ENCODE measurements at regions not wholly inside any gene's neighbourhood (a gene's known extent, or its start where the extent isn't known, plus 50 kb on each side); places are given as distances from the start of the nearest gene placed in this dataset.

DNA sequence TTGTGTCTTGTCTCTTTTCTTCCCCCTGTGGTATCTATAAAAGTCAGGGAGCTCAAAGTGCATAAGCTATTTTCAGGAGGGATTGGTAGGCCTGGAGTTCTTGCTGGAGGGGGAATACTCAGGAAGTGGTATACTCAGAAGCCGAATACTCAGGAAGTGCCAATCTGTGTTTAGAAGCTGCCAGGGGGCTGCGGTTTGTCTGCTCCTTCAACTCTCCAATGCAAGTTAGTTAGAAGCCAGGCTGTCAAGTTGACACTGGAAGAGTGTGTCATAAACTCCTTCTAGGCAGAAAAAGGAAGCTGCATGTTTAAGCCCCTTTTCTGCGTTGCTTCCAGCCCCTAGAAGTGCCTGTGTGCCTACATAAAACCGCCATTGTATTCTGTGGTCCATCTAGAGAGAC lies 366.5 kb downstream of the TAF11L14 start:
- ChIA-PET CTCF (ENCODE audit: partially characterized antibody) (interaction anchor here (0.6 to 1.2 kb wide), 3 partner anchors 11 to 115 kb away, joined by 3 read pairs; no protein-coding TSS in a partner anchor), POLR2A (ENCODE audit: partially characterized antibody) (no interaction called here)
- no peaks in the 10 kb centered on the region for H3K36me3 ChIP-seq (ENCODE audit: control insufficient read depth in 2 of 4, insufficient read depth in 4 of 4, low read length in 3 of 4)
- no peak overlapping the region for H3K4me3 ChIP-seq (ENCODE audit: extremely low read depth in 1 of 4, insufficient read depth in 2 of 4, low read depth in 3 of 4, low read length in 4 of 4)
- FAIRE-seq, result no peak
- H3K4me2 ChIP-seq (ENCODE audit: insufficient read depth in 1 of 2, low read depth in 2 of 2, low read length in 2 of 2), result no peak overlapping the region
- H3K27me3 ChIP-seq (replicated peaks in 1 of 4; ENCODE audit: control insufficient read depth in 3 of 4, extremely low read depth in 1 of 4, insufficient read depth in 3 of 4, low read length in 3 of 4), result no peaks in the 10 kb centered on the region
- no peak overlapping the region for H2BK120ac ChIP-seq (replicated peaks; ENCODE audit: low read depth, low read length)
- H3K79me2 ChIP-seq (ENCODE audit: control insufficient read depth in 1 of 2, insufficient read depth in 2 of 2, low read length in 2 of 2), result no peaks in the 10 kb centered on the region
- H3K4ac ChIP-seq (replicated peaks; ENCODE audit: insufficient read length, low read depth, low read length), result no peak overlapping the region
- TF ChIP-seq CREB1 (IDR thresholded peaks at IDR 0.05) (no peak), TAF7 (optimal IDR thresholded peaks at IDR 0.05; ENCODE audit: borderline replicate concordance, low read depth, low read length) (no peak), TAF1 (IDR thresholded peaks at IDR 0.05; ENCODE audit: low read depth, low read length) (no peak)
- H2BK15ac ChIP-seq (ENCODE audit: low read length), result no peak overlapping the region
- no peaks in the 10 kb centered on the region for H4K20me1 ChIP-seq (replicated peaks in 1 of 2; ENCODE audit: control insufficient read depth in 1 of 2, insufficient read depth in 2 of 2, low read length in 2 of 2)
- no peak overlapping the region for H2BK20ac ChIP-seq (ENCODE audit: low read length)
- H3K4me1 ChIP-seq (replicated peaks in 1 of 4; ENCODE audit: control insufficient read depth in 3 of 4, insufficient read depth in 4 of 4, low read length in 3 of 4), result no peaks in the 10 kb centered on the region
- H4K8ac ChIP-seq (ENCODE audit: extremely low read depth, insufficient read depth, low read length), result no peak overlapping the region
- H2AFZ ChIP-seq (ENCODE audit: low read length), result peak overlapping the region; percentile 18; the same call in 1 of the 2 replicates
- no peak overlapping the region for H2BK5ac ChIP-seq (ENCODE audit: low read depth, low read length)
- H3K14ac ChIP-seq (ENCODE audit: insufficient read length), result no peak overlapping the region
- no peaks in the 10 kb centered on the region for H3K23me2 ChIP-seq (ENCODE audit: low read depth, low read length)
- H3K9me3 ChIP-seq (ENCODE audit: insufficient read depth in 2 of 2, low read depth in 1 of 2, low read length in 1 of 2), result 0 out of 4 replicates have a peak, but pooled peaks cover 0 to under 1% of the 10 kb centered on the region in 2 experiments
- H4K5ac ChIP-seq (ENCODE audit: insufficient read length, low read depth, low read length), result no peak overlapping the region
- no peak overlapping the region for H3K56ac ChIP-seq (replicated peaks; ENCODE audit: insufficient read length, low read depth, low read length)
- 86% methylated on average over 4 of the region's 4 CpGs; no CpG with 5 or more reads in 1 of the 2 experiments for WGBS, 2 experiments (ENCODE audit: extremely low coverage in 1 of 2, insufficient coverage in 1 of 2, insufficient read length in 1 of 2, insufficient replicate concordance in 2 of 2, low coverage in 1 of 2, low lambda C conversion rate in 2 of 2, missing lambda C conversion rate in 1 of 2)
- H4K91ac ChIP-seq (replicated peaks; ENCODE audit: insufficient read length, low read length), result no peak overlapping the region
- H3K27ac ChIP-seq (ENCODE audit: low read depth, low read length), result no peak overlapping the region
- no peak overlapping the region for H2AK5ac ChIP-seq (ENCODE audit: low read depth, low read length)
- H2BK12ac ChIP-seq (ENCODE audit: low read depth, low read length), result no peak overlapping the region
- H3K9ac ChIP-seq (replicated peaks in 1 of 4; ENCODE audit: extremely low read depth in 1 of 4, low read depth in 3 of 4, low read length in 3 of 4), result no peak overlapping the region
- H3K18ac ChIP-seq (ENCODE audit: extremely low read depth, low read length), result no peak overlapping the region
- no peaks in the 10 kb centered on the region for H3K79me1 ChIP-seq (ENCODE audit: low read depth, low read length)
- no peak overlapping the region for H3K23ac ChIP-seq (ENCODE audit: insufficient read length)
- DNase-seq (ENCODE audit: low read depth in 1 of 2, low spot score in 2 of 2), result no peak

All from H1 (cell line).